Astrocyte (in vitro differentiated cells and primary cell): ENCODE measurements at regions not wholly inside any gene's neighbourhood (a gene's known extent, or its start where the extent isn't known, plus 50 kb on each side); places are given as distances from the start of the nearest gene placed in this dataset.
"Not testable (repeated sequence)": the region's sequence is repeated elsewhere in the genome, so short reads cannot be mapped to it uniquely, and the experiment has no call there.

Experiments used
- DNase-seq: peaks from one replicate; pipeline ENCODE4 v3.0.0-alpha.2; 2010; ENCODE audit warnings: low read depth
- FAIRE-seq: peaks from 2 replicates; lab custom pipeline; 2011; peaks lifted over from hg19 to GRCh38; lab: Jason Lieb, UNC
- H2AFZ ChIP-seq: 2 replicates; pipeline ENCODE4 v1.6.0; 2012; ENCODE audit warnings: low read depth, low read length, inconsistent platforms
- H3K27ac ChIP-seq: 2 replicates; pipeline ENCODE4 v1.5.1; 2011; ENCODE audit warnings: low read depth, low read length, inconsistent platforms
- H3K27me3 ChIP-seq: 2 replicates; pipeline ENCODE4 v1.6.0; 2011; ENCODE audit warnings: low read length, inconsistent platforms; ENCODE audit not compliant: insufficient read depth
- H3K36me3 ChIP-seq: 2 replicates; pipeline ENCODE4 v1.5.1; 2011; ENCODE audit warnings: low read length, inconsistent platforms; ENCODE audit not compliant: insufficient read depth
- H3K4me1 ChIP-seq: 2 replicates; pipeline ENCODE4 v1.5.1; 2011; ENCODE audit warnings: low read length, inconsistent platforms; ENCODE audit not compliant: insufficient read depth
- H3K4me2 ChIP-seq: 2 replicates; pipeline ENCODE4 v1.6.0; 2012; ENCODE audit warnings: low read length, inconsistent platforms
- H3K4me3 ChIP-seq: 2 replicates; pipeline ENCODE4 v1.5.1; 2011; ENCODE audit warnings: low read depth, mild to moderate bottlenecking, low read length, inconsistent platforms; ENCODE audit not compliant: insufficient read depth
- H3K79me2 ChIP-seq: 2 replicates; pipeline ENCODE4 v1.6.0; 2012; ENCODE audit warnings: mild to moderate bottlenecking, low read length, inconsistent platforms; ENCODE audit not compliant: insufficient read depth
- H3K9ac ChIP-seq: 2 replicates; pipeline ENCODE4 v1.6.0; 2012; ENCODE audit warnings: mild to moderate bottlenecking, low read length, inconsistent platforms
- H3K9me3 ChIP-seq: 2 replicates; pipeline ENCODE4 v1.5.1; 2012; ENCODE audit warnings: low read depth, mild to moderate bottlenecking, low read length, inconsistent platforms; ENCODE audit not compliant: insufficient read depth
- H4K20me1 ChIP-seq: 2 replicates; pipeline ENCODE4 v1.6.0; 2012; ENCODE audit warnings: low read length, inconsistent platforms; ENCODE audit not compliant: insufficient read depth
- H3K27ac Mint-ChIP-seq: one replicate; pipeline ENCODE4 v1.8.0; 2021; ENCODE audit warnings: mild to moderate bottlenecking, mixed read lengths; ENCODE audit not compliant: unreplicated experiment
- H3K27me3 Mint-ChIP-seq: one replicate; pipeline ENCODE4 v1.8.0; 2021; ENCODE audit warnings: low read depth, mixed read lengths; ENCODE audit not compliant: unreplicated experiment
- H3K36me3 Mint-ChIP-seq: one replicate; pipeline ENCODE4 v1.8.0; 2021; ENCODE audit warnings: low read depth, mixed read lengths; ENCODE audit not compliant: unreplicated experiment
- H3K4me1 Mint-ChIP-seq: one replicate; pipeline ENCODE4 v1.8.0; 2021; ENCODE audit warnings: low read depth, mixed read lengths; ENCODE audit not compliant: unreplicated experiment
- H3K4me3 Mint-ChIP-seq: one replicate; pipeline ENCODE4 v1.8.0; 2021; ENCODE audit warnings: mild to moderate bottlenecking, moderate library complexity, mixed read lengths; ENCODE audit not compliant: unreplicated experiment
- H3K9me3 Mint-ChIP-seq: one replicate; pipeline ENCODE4 v1.8.0; 2021; ENCODE audit warnings: mild to moderate bottlenecking, mixed read lengths; ENCODE audit not compliant: unreplicated experiment
- EZH2 ChIP-seq: IDR thresholded peaks from 2 replicates; pipeline ENCODE4 v1.6.1; 2012; ENCODE audit warnings: mild to moderate bottlenecking, low read length, inconsistent platforms; ENCODE audit not compliant: insufficient read depth
- TF ChIP-seq, protein P1 (sequence below): IDR thresholded peaks from 2 replicates; pipeline ENCODE4 v1.5.1; 2011; ENCODE audit warnings: low read depth, mild to moderate bottlenecking, inconsistent platforms, low read length, moderate library complexity; ENCODE audit not compliant: insufficient read depth

GRCh38 chr3:22735373-22735772 lies 467.8 kb upstream of the UBE2E2 start:
- Mint-ChIP-seq H3K9me3 (no peaks in the 10 kb centered on the region), H3K4me3 (no peak overlapping the region), H3K4me1 (peaks cover 4% of the 10 kb centered on the region), H3K27ac (no peak overlapping the region), H3K36me3 (no peaks in the 10 kb centered on the region), H3K27me3 (no peaks in the 10 kb centered on the region)
- Histone ChIP-seq H3K9me3 (no peaks in the 10 kb centered on the region), H4K20me1 (no peaks in the 10 kb centered on the region), H3K4me3 (no peak overlapping the region), H2AFZ (no peak overlapping the region), H3K4me1 (no peaks in the 10 kb centered on the region), H3K4me2 (no peak overlapping the region), H3K36me3 (no peaks in the 10 kb centered on the region), H3K9ac (no peak overlapping the region), H3K27ac (no peak overlapping the region), H3K27me3 (no peaks in the 10 kb centered on the region), H3K79me2 (no peaks in the 10 kb centered on the region)
- no peak for FAIRE-seq
- TF ChIP-seq EZH2, result no peak
- TF ChIP-seq, protein P1, sequence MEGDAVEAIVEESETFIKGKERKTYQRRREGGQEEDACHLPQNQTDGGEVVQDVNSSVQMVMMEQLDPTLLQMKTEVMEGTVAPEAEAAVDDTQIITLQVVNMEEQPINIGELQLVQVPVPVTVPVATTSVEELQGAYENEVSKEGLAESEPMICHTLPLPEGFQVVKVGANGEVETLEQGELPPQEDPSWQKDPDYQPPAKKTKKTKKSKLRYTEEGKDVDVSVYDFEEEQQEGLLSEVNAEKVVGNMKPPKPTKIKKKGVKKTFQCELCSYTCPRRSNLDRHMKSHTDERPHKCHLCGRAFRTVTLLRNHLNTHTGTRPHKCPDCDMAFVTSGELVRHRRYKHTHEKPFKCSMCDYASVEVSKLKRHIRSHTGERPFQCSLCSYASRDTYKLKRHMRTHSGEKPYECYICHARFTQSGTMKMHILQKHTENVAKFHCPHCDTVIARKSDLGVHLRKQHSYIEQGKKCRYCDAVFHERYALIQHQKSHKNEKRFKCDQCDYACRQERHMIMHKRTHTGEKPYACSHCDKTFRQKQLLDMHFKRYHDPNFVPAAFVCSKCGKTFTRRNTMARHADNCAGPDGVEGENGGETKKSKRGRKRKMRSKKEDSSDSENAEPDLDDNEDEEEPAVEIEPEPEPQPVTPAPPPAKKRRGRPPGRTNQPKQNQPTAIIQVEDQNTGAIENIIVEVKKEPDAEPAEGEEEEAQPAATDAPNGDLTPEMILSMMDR, result no peak
- DNase-seq, result no peak

DNA sequence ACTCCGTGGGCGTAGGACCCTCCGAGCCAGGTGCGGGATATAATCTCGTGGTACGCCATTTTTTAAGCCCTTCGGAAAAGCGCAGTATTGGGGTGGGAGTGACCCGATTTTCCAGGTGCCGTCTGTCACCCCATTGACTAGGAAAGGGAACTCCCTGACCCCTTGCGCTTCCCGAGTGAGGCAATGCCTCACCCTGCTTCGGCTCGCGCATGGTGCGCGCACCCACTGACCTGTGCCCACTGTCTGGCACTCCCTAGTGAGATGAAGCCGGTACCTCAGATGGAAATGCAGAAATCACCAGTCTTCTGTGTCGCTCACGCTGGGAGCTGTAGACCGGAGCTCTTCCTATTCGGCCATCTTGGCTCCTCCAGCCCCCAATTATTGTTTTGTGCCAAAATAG lies 459.7 kb upstream of the UBE2E2 start:
- H3K27me3 ChIP-seq, H2AFZ ChIP-seq, FAIRE-seq, H3K4me1 Mint-ChIP-seq, H3K36me3 Mint-ChIP-seq, H3K4me3 Mint-ChIP-seq, H3K4me2 ChIP-seq, H3K9me3 Mint-ChIP-seq, H3K4me1 ChIP-seq, H3K27me3 Mint-ChIP-seq, H3K4me3 ChIP-seq, H3K27ac ChIP-seq, H3K36me3 ChIP-seq, H4K20me1 ChIP-seq, H3K27ac Mint-ChIP-seq, H3K9ac ChIP-seq, DNase-seq, H3K9me3 ChIP-seq, H3K79me2 ChIP-seq: not testable (repeated sequence)

DNA sequence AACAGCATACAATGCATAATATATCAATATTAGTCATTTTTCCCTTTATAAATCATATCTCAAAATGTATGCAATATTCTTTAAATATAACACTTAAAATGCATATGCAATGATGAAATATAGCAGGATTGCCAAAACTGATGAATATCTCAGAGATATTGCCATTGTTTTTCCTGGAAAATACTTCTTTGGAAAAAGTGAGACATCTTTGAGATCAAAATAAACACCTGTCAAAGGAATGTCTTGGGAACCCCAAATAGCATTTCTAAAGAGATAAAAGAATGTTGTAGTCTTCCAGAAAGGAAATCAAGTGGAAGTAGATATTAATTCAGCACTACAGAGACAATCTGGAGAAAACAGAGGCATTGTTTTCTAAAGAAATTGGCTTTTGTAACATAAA lies 457.8 kb upstream of the UBE2E2 start:
- no peaks in the 10 kb centered on the region for H3K79me2 ChIP-seq
- FAIRE-seq (no peak), DNase-seq (no peak)
- no peaks in the 10 kb centered on the region for H3K4me1 Mint-ChIP-seq
- H3K36me3 Mint-ChIP-seq, result no peaks in the 10 kb centered on the region
- no peaks in the 10 kb centered on the region for H4K20me1 ChIP-seq
- no peaks in the 10 kb centered on the region for H3K9me3 ChIP-seq
- no peak overlapping the region for H3K4me2 ChIP-seq
- no peaks in the 10 kb centered on the region for H3K36me3 ChIP-seq
- H3K27ac Mint-ChIP-seq, result no peak overlapping the region
- H3K27me3 Mint-ChIP-seq, result peaks cover 4% of the 10 kb centered on the region
- H3K27ac ChIP-seq, result no peak overlapping the region
- no peak overlapping the region for H3K4me3 Mint-ChIP-seq
- no peak overlapping the region for H3K9ac ChIP-seq
- no peak overlapping the region for H2AFZ ChIP-seq
- no peaks in the 10 kb centered on the region for H3K27me3 ChIP-seq
- no peak overlapping the region for H3K4me3 ChIP-seq
- no peaks in the 10 kb centered on the region for H3K4me1 ChIP-seq
- H3K9me3 Mint-ChIP-seq, result no peaks in the 10 kb centered on the region
- TF ChIP-seq EZH2, result no peak
- TF ChIP-seq, protein P1, result no peak
